Small intestine (tissue), 7 donors: ENCODE measurements at regions not wholly inside any gene's neighbourhood (a gene's known extent, or its start where the extent isn't known, plus 50 kb on each side); places are given as distances from the start of the nearest gene placed in this dataset.
"Not testable (repeated sequence)": the region's sequence is repeated elsewhere in the genome, so short reads cannot be mapped to it uniquely, and the experiment has no call there.

ENCODE experiments used
- DNase-seq, 2 donors: peaks; one replicate each; pipeline versions ENCODE4 v3.0.0 to v3.0.0-alpha.2; 2013
- FAIRE-seq: peaks from 2 replicates; lab custom pipeline; 2012; peaks lifted over from hg19 to GRCh38; lab: Jason Lieb, UNC
- H3K27ac ChIP-seq, 3 donors: one replicate each; pipeline ENCODE4 v1.5.1; 2013; ENCODE audit warnings: low read length in 2 of 3, mild to moderate bottlenecking in 2 of 3, control low read depth in 1 of 3, inconsistent platforms in 1 of 3, low read depth in 1 of 3, moderate library complexity in 1 of 3
- H3K27me3 ChIP-seq, 3 donors: one replicate each; pipeline ENCODE4 v1.6.1; 2013; ENCODE audit warnings: low read length in 3 of 3, inconsistent platforms in 1 of 3; ENCODE audit not compliant: control insufficient read depth in 3 of 3, insufficient read depth in 3 of 3
- H3K36me3 ChIP-seq, 3 donors: one replicate each; pipeline ENCODE4 v1.6.1; 2013; ENCODE audit warnings: low read length in 3 of 3, inconsistent platforms in 1 of 3, low read depth in 1 of 3, mild to moderate bottlenecking in 1 of 3, moderate library complexity in 1 of 3; ENCODE audit not compliant: control insufficient read depth in 3 of 3, insufficient read depth in 2 of 3
- H3K4me1 ChIP-seq, 3 donors: one replicate each; pipeline ENCODE4 v1.6.1; 2013; ENCODE audit warnings: low read length in 2 of 3, inconsistent platforms in 1 of 3, low read depth in 1 of 3, mild to moderate bottlenecking in 1 of 3, moderate library complexity in 1 of 3; ENCODE audit not compliant: control insufficient read depth in 3 of 3, insufficient read depth in 2 of 3
- H3K4me3 ChIP-seq, 3 donors: one replicate each; pipeline ENCODE4 v1.5.1; 2013; ENCODE audit warnings: low read length in 3 of 3, control low read depth in 1 of 3, inconsistent platforms in 1 of 3, low read depth in 1 of 3, mild to moderate bottlenecking in 1 of 3, moderate library complexity in 1 of 3
- H3K9me3 ChIP-seq, 2 donors: one replicate each; pipeline ENCODE4 v1.6.1; 2013; ENCODE audit warnings: low read depth in 1 of 2, low read length in 1 of 2; ENCODE audit not compliant: control insufficient read depth in 2 of 2, insufficient read depth in 1 of 2
- WGBS, 3 donors: extraction: QIAGEN DNeasy Blood & Tissue Kit; methylation state at CpG; one replicate each; pipeline ENCODE4 v1.1.7; 2013; 5-methylcytosine and 5-hydroxymethylcytosine counted together
- donor health status: healthy with polysubstance abuse.
- donor health status: control.
- donor health status: control.
- donor health status: Bipolar disorder and iron deficiency.
- donor health status: healthy.

GRCh38 chr18:66872277-66872676, 268.4 kb upstream of the CDH19 start:
- no peaks in the 10 kb centered on the region for H3K9me3 ChIP-seq
- no peak overlapping the region for H3K4me3 ChIP-seq
- WGBS, 3 donors = 3 to 27% (median 12%) methylated on average over 1 of the region's 1 CpG
- no peaks in the 10 kb centered on the region for H3K36me3 ChIP-seq
- H3K27ac ChIP-seq = no peak overlapping the region
- FAIRE-seq (no peak), DNase-seq (no peak)
- H3K4me1 ChIP-seq = no peaks in the 10 kb centered on the region
- no peaks in the 10 kb centered on the region for H3K27me3 ChIP-seq

- WGBS, 3 donors = 58 to 73% (median 69%) methylated on average over 4 of the region's 4 CpGs
- Histone ChIP-seq H3K27me3 (no peaks in the 10 kb centered on the region), H3K36me3 (no peaks in the 10 kb centered on the region), H3K4me1 (no peaks in the 10 kb centered on the region), H3K4me3 (no peak overlapping the region), H3K9me3 (no peaks in the 10 kb centered on the region), H3K27ac (no peak overlapping the region)
- DNase-seq (no peak), FAIRE-seq (no peak)
Measured at GRCh38 chr18:66867653-66868052, 263.8 kb upstream of the CDH19 start.

- WGBS, 3 donors = 92 to 97% (median 95%) methylated on average over 35 to 43 of the region's 43 CpGs
- H3K36me3 ChIP-seq, H3K4me3 ChIP-seq, H3K27ac ChIP-seq, H3K9me3 ChIP-seq, H3K4me1 ChIP-seq, DNase-seq, H3K27me3 ChIP-seq, FAIRE-seq: not testable (repeated sequence)
Measured at GRCh38 chr18:66866427-66866940, 262.6 kb upstream of the CDH19 start.

- H3K36me3 ChIP-seq = no peaks in the 10 kb centered on the region
- no peaks in the 10 kb centered on the region for H3K4me1 ChIP-seq
- H3K27me3 ChIP-seq = no peaks in the 10 kb centered on the region
- no peaks in the 10 kb centered on the region for H3K9me3 ChIP-seq
- no peak for FAIRE-seq
- 65 to 78% (median 71%) methylated on average over 4 of the region's 4 CpGs for WGBS, 3 donors
- DNase-seq = no peak
- no peak overlapping the region for H3K4me3 ChIP-seq
- H3K27ac ChIP-seq = no peak overlapping the region
Measured at GRCh38 chr18:66838340-66838987, 234.6 kb upstream of the CDH19 start.

- H3K4me1 ChIP-seq = no peaks in the 10 kb centered on the region
- H3K27ac ChIP-seq = no peak overlapping the region
- WGBS, 3 donors = 44 to 67% (median 51%) methylated on average over 4 of the region's 4 CpGs
- no peak for FAIRE-seq
- H3K27me3 ChIP-seq = no peaks in the 10 kb centered on the region
- no peaks in the 10 kb centered on the region for H3K36me3 ChIP-seq
- no peak overlapping the region for H3K4me3 ChIP-seq
- DNase-seq = no peak
- H3K9me3 ChIP-seq = no peaks in the 10 kb centered on the region
Measured at GRCh38 chr18:66833646-66834045, 229.8 kb upstream of the CDH19 start.

- Histone ChIP-seq H3K4me1 (no peaks in the 10 kb centered on the region), H3K27ac (no peak overlapping the region), H3K36me3 (no peaks in the 10 kb centered on the region), H3K27me3 (no peaks in the 10 kb centered on the region), H3K4me3 (no peak overlapping the region), H3K9me3 (no peaks in the 10 kb centered on the region)
- 55 to 64% (median 62%) methylated on average over 1 of the region's 1 CpG for WGBS, 3 donors
- no peak for FAIRE-seq
- DNase-seq = no peak
Measured at GRCh38 chr18:66826211-66826610, 222.3 kb upstream of the CDH19 start.

GRCh38 chr18:66825347-66825746, 221.5 kb upstream of the CDH19 start:
- no peaks in the 10 kb centered on the region for H3K4me1 ChIP-seq
- 78 to 83% (median 82%) methylated on average over 3 of the region's 3 CpGs for WGBS, 3 donors

GRCh38 chr18:66819235-66819634, 215.3 kb upstream of the CDH19 start:
- DNase-seq (no peak), FAIRE-seq (no peak)
- no peaks in the 10 kb centered on the region for H3K27me3 ChIP-seq
- H3K4me1 ChIP-seq = no peaks in the 10 kb centered on the region
- H3K9me3 ChIP-seq = no peaks in the 10 kb centered on the region
- no peaks in the 10 kb centered on the region for H3K36me3 ChIP-seq
- no peak overlapping the region for H3K27ac ChIP-seq
- H3K4me3 ChIP-seq = no peak overlapping the region
- 67 to 92% (median 90%) methylated on average over 1 of the region's 1 CpG for WGBS, 3 donors

More at GRCh38 chr18:66825347-66825746, 221.5 kb upstream of the CDH19 start:
- Histone ChIP-seq H3K27ac (no peak overlapping the region), H3K9me3 (no peaks in the 10 kb centered on the region), H3K36me3 (no peaks in the 10 kb centered on the region), H3K27me3 (no peaks in the 10 kb centered on the region), H3K4me3 (no peak overlapping the region)
- no peak for FAIRE-seq
- no peak for DNase-seq

- Histone ChIP-seq H3K36me3 (no peaks in the 10 kb centered on the region), H3K27ac (no peak overlapping the region), H3K4me3 (no peak overlapping the region), H3K4me1 (no peaks in the 10 kb centered on the region), H3K27me3 (no peaks in the 10 kb centered on the region), H3K9me3 (no peaks in the 10 kb centered on the region)
- FAIRE-seq (no peak), DNase-seq (no peak)
Measured at GRCh38 chr18:66813138-66813537, 209.2 kb upstream of the CDH19 start.
